ENCODE measurements at regions not wholly inside any gene's neighbourhood (a gene's known extent, or its start where the extent isn't known, plus 50 kb on each side); places are given as distances from the start of the nearest gene placed in this dataset.

GRCh38 chr1:115501476-115501875, 140.3 kb upstream of the VANGL1 start:
- CTCF ChIA-PET = no interaction called here
- intact Hi-C loops (cut with micrococcal nuclease) = no loop called here
- Mint-ChIP-seq H3K4me1 (ENCODE audit: low read depth) (no peaks in the 10 kb centered on the region), H3K36me3 (ENCODE audit: low read depth) (no peaks in the 10 kb centered on the region), H3K27ac (no peak overlapping the region), H3K9me3 (no peaks in the 10 kb centered on the region), H3K4me3 (no peak overlapping the region), H3K27me3 (ENCODE audit: low read depth) (peaks cover 3% of the 10 kb centered on the region)
- no peak for DNase-seq

- H3K27me3 Mint-ChIP-seq (ENCODE audit: low read depth) = peaks cover 2% of the 10 kb centered on the region
- H3K4me3 Mint-ChIP-seq = no peak overlapping the region
- CTCF ChIA-PET = interaction anchor here (0.6 kb wide), 1 partner anchor 91 kb away, joined by 3 read pairs; no protein-coding TSS in a partner anchor
- H3K27ac Mint-ChIP-seq = no peak overlapping the region
- H3K9me3 Mint-ChIP-seq = no peaks in the 10 kb centered on the region
- intact Hi-C loops (cut with micrococcal nuclease) = no loop called here
- H3K4me1 Mint-ChIP-seq (ENCODE audit: low read depth) = no peaks in the 10 kb centered on the region
- no peaks in the 10 kb centered on the region for H3K36me3 Mint-ChIP-seq (ENCODE audit: low read depth)
- DNase-seq = no peak
These were observed 142.5 kb upstream of the VANGL1 start for GRCh38 chr1:115499253-115499652.

- no peaks in the 10 kb centered on the region for H3K27me3 Mint-ChIP-seq (ENCODE audit: low read depth)
- CTCF ChIA-PET = no interaction called here
- no peaks in the 10 kb centered on the region for H3K9me3 Mint-ChIP-seq
- H3K4me3 Mint-ChIP-seq = no peak overlapping the region
- H3K36me3 Mint-ChIP-seq (ENCODE audit: low read depth) = no peaks in the 10 kb centered on the region
- H3K27ac Mint-ChIP-seq = no peak overlapping the region
- DNase-seq = no peak
- intact Hi-C loops (cut with micrococcal nuclease) = no loop called here
- no peaks in the 10 kb centered on the region for H3K4me1 Mint-ChIP-seq (ENCODE audit: low read depth)
These were observed 144.8 kb upstream of the VANGL1 start for GRCh38 chr1:115496904-115497527.

- no peaks in the 10 kb centered on the region for H3K36me3 Mint-ChIP-seq (ENCODE audit: low read depth)
- CTCF ChIA-PET = no interaction called here
- H3K27me3 Mint-ChIP-seq (ENCODE audit: low read depth) = no peaks in the 10 kb centered on the region
- no peak overlapping the region for H3K27ac Mint-ChIP-seq
- DNase-seq = no peak
- H3K4me1 Mint-ChIP-seq (ENCODE audit: low read depth) = no peaks in the 10 kb centered on the region
- H3K4me3 Mint-ChIP-seq = no peak overlapping the region
- intact Hi-C loops (cut with micrococcal nuclease) = no loop called here
- H3K9me3 Mint-ChIP-seq = no peaks in the 10 kb centered on the region
These were observed 146.1 kb upstream of the VANGL1 start for GRCh38 chr1:115495625-115496024.

GRCh38 chr1:115495111-115495510, 146.7 kb upstream of the VANGL1 start:
- DNase-seq = no peak
- no peaks in the 10 kb centered on the region for H3K36me3 Mint-ChIP-seq (ENCODE audit: low read depth)
- CTCF ChIA-PET = no interaction called here
- H3K4me1 Mint-ChIP-seq (ENCODE audit: low read depth) = no peaks in the 10 kb centered on the region
- H3K27me3 Mint-ChIP-seq (ENCODE audit: low read depth) = no peaks in the 10 kb centered on the region
- intact Hi-C loops (cut with micrococcal nuclease) = no loop called here
- H3K9me3 Mint-ChIP-seq = no peaks in the 10 kb centered on the region
- H3K4me3 Mint-ChIP-seq = no peak overlapping the region
- no peak overlapping the region for H3K27ac Mint-ChIP-seq

- Mint-ChIP-seq H3K4me1 (ENCODE audit: low read depth) (no peaks in the 10 kb centered on the region), H3K9me3 (peaks cover 4% of the 10 kb centered on the region), H3K4me3 (no peak overlapping the region), H3K36me3 (ENCODE audit: low read depth) (no peaks in the 10 kb centered on the region), H3K27me3 (ENCODE audit: low read depth) (no peaks in the 10 kb centered on the region), H3K27ac (no peak overlapping the region)
- CTCF ChIA-PET = no interaction called here
- intact Hi-C loops (cut with micrococcal nuclease) = no loop called here
- DNase-seq = no peak
These were observed 147.9 kb upstream of the VANGL1 start for GRCh38 chr1:115493834-115494233.

DNA sequence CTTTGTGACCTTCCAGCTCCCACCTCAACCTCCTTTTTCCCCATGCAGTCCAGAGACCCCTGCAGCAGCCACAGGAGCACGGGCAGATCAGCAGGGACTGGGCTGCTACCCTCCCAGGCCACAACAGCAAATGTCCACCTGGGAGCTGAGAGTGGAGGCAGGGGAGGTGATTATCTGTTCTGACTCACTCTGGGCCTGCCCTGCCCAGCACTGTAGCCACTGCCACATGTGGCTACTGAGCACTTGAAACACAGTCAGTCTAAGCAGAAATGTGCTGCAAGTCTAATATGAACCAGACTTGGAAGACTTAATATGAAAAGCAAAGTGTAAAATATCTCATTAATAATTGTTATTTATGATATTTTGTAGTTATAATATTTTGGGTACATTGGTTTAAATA, 148.9 kb upstream of the VANGL1 start:
- no peak for DNase-seq
- no peak overlapping the region for H3K4me3 Mint-ChIP-seq
- no peak overlapping the region for H3K27ac Mint-ChIP-seq
- CTCF ChIA-PET = no interaction called here
- intact Hi-C loops (cut with micrococcal nuclease) = no loop called here
- H3K27me3 Mint-ChIP-seq (ENCODE audit: low read depth) = no peaks in the 10 kb centered on the region
- peaks cover 4% of the 10 kb centered on the region for H3K9me3 Mint-ChIP-seq
- H3K36me3 Mint-ChIP-seq (ENCODE audit: low read depth) = no peaks in the 10 kb centered on the region
- no peaks in the 10 kb centered on the region for H3K4me1 Mint-ChIP-seq (ENCODE audit: low read depth)

- H3K27me3 Mint-ChIP-seq (ENCODE audit: low read depth) = no peaks in the 10 kb centered on the region
- no peaks in the 10 kb centered on the region for H3K4me1 Mint-ChIP-seq (ENCODE audit: low read depth)
- H3K36me3 Mint-ChIP-seq (ENCODE audit: low read depth) = no peaks in the 10 kb centered on the region
- no peak for DNase-seq
- H3K27ac Mint-ChIP-seq = no peak overlapping the region
- intact Hi-C loops (cut with micrococcal nuclease) = no loop called here
- CTCF ChIA-PET = no interaction called here
- H3K4me3 Mint-ChIP-seq = no peak overlapping the region
- peaks cover 4% of the 10 kb centered on the region for H3K9me3 Mint-ChIP-seq
These were observed 149.7 kb upstream of the VANGL1 start for GRCh38 chr1:115492019-115492595.

GRCh38 chr1:115491298-115492018, 150.3 kb upstream of the VANGL1 start:
- H3K27me3 Mint-ChIP-seq (ENCODE audit: low read depth) = no peaks in the 10 kb centered on the region
- H3K4me3 Mint-ChIP-seq = no peak overlapping the region
- CTCF ChIA-PET = no interaction called here
- no peaks in the 10 kb centered on the region for H3K36me3 Mint-ChIP-seq (ENCODE audit: low read depth)
- intact Hi-C loops (cut with micrococcal nuclease) = no loop called here
- no peaks in the 10 kb centered on the region for H3K4me1 Mint-ChIP-seq (ENCODE audit: low read depth)
- DNase-seq = no peak
- H3K9me3 Mint-ChIP-seq = peaks cover 4% of the 10 kb centered on the region
- no peak overlapping the region for H3K27ac Mint-ChIP-seq

GRCh38 chr1:115479055-115479482, 141.0 kb upstream of the NGF start:
- intact Hi-C loops (cut with micrococcal nuclease) = no loop called here
- DNase-seq = no peak
- Mint-ChIP-seq H3K27me3 (ENCODE audit: low read depth) (peaks cover 7% of the 10 kb centered on the region), H3K9me3 (no peaks in the 10 kb centered on the region), H3K27ac (no peak overlapping the region), H3K4me3 (no peak overlapping the region), H3K36me3 (ENCODE audit: low read depth) (no peaks in the 10 kb centered on the region), H3K4me1 (ENCODE audit: low read depth) (no peaks in the 10 kb centered on the region)
- CTCF ChIA-PET = no interaction called here

DNA sequence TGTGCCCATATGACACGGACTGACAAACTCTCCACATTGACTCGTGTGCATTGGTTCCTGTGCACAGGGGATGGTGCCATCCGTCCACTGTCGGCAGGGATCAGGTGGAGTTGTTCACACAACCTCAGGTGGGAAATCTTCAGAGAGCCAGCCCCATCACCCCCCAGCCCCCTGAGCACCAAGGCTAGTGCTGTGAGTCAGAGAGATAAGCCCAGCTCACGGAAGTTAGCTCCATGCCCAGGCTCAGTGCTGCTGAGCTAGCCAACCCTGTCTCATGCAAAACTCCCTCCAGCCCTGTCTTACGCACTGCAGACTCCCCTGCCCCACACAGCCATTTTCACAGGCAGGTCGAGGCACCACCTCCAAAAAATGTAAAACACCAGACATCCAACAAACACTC, 139.0 kb upstream of the NGF start:
- intact Hi-C loops (cut with micrococcal nuclease) = no loop called here
- H3K27me3 Mint-ChIP-seq (ENCODE audit: low read depth) = peaks cover 6% of the 10 kb centered on the region
- no peak for DNase-seq
- H3K36me3 Mint-ChIP-seq (ENCODE audit: low read depth) = no peaks in the 10 kb centered on the region
- H3K27ac Mint-ChIP-seq = no peak overlapping the region
- no peaks in the 10 kb centered on the region for H3K9me3 Mint-ChIP-seq
- no peak overlapping the region for H3K4me3 Mint-ChIP-seq
- H3K4me1 Mint-ChIP-seq (ENCODE audit: low read depth) = no peaks in the 10 kb centered on the region
- CTCF ChIA-PET = no interaction called here

DNA sequence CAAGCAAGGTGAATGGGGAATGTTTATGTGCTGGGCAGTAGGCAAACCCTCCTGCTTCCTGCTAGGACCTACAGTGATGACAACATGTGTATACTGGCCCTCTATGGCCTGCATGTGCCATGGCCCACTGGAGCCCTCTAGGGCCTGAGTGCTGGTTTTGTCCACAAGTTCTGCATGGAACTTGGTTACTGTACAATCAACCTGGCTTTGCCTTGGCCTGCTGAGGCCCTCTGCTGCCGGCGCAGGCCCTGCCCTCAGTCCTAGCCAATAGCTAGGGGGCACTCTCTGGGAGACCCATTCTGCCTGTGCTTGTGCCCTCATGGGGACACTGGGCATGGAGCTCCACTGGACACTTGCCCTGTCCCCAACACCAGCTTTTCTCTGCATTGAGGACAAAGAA, 138.6 kb upstream of the NGF start:
- Mint-ChIP-seq H3K36me3 (ENCODE audit: low read depth) (no peaks in the 10 kb centered on the region), H3K27ac (no peak overlapping the region), H3K4me3 (no peak overlapping the region), H3K4me1 (ENCODE audit: low read depth) (no peaks in the 10 kb centered on the region), H3K27me3 (ENCODE audit: low read depth) (peaks cover 11% of the 10 kb centered on the region), H3K9me3 (no peaks in the 10 kb centered on the region)
- DNase-seq = no peak
- CTCF ChIA-PET = no interaction called here
- intact Hi-C loops (cut with micrococcal nuclease) = no loop called here

GRCh38 chr1:115475901-115476300, 137.9 kb upstream of the NGF start:
- peaks cover 11% of the 10 kb centered on the region for H3K27me3 Mint-ChIP-seq (ENCODE audit: low read depth)
- no peak for DNase-seq
- H3K4me3 Mint-ChIP-seq = no peak overlapping the region
- H3K4me1 Mint-ChIP-seq (ENCODE audit: low read depth) = no peaks in the 10 kb centered on the region
- H3K27ac Mint-ChIP-seq = no peak overlapping the region
- CTCF ChIA-PET = no interaction called here
- intact Hi-C loops (cut with micrococcal nuclease) = no loop called here
- no peaks in the 10 kb centered on the region for H3K36me3 Mint-ChIP-seq (ENCODE audit: low read depth)
- no peaks in the 10 kb centered on the region for H3K9me3 Mint-ChIP-seq

Measured in activated naive CD4-positive, alpha-beta T cell treated with anti-CD3 and anti-CD28 coated beads for 36 hours (primary cell).